ENCODE measurements at regions not wholly inside any gene's neighbourhood (a gene's known extent, or its start where the extent isn't known, plus 50 kb on each side); places are given as distances from the start of the nearest gene placed in this dataset.
"Not testable (repeated sequence)": the region's sequence is repeated elsewhere in the genome, so short reads cannot be mapped to it uniquely, and the experiment has no call there.

DNA sequence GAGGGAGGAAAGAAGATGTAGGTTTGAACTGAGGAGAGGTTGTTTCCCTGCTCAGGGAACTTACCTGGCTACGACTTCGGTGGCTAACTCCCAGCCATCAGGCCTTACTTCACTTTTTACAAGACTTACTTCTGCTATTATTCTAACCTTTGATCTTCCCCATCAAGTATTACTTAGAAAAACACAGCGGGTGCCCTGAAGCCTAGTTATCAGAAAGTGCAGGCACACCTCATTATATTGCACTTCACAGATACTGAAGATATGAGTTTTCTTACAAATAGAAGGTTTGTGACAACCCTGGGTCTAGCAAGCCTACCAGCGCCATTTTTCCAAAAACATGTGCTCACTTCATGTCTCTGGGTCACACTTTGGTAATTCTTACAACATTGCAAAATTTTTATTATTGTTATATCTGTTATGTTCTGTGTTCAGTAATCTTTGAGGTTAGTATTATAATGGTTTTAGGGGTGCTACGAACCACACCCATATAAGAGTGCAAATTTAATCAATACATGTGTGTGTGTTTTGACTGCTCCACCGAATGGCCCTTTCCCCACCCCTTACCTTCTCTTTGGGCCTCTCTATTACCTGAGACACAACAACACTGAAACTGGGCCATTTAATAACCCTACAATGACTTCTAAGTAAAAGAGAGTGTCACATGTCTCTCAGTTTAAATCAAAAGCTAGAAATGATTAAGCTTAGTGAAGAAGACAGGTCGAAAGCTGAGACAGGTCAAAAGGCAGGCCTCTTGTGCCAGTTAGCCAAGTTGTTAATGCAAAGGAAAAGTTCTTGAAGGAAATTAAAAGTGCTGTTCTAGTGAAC is 2102.7 kb upstream of the WWC1 start:
- DNase-seq (ENCODE audit: low spot score): no peak

DNA sequence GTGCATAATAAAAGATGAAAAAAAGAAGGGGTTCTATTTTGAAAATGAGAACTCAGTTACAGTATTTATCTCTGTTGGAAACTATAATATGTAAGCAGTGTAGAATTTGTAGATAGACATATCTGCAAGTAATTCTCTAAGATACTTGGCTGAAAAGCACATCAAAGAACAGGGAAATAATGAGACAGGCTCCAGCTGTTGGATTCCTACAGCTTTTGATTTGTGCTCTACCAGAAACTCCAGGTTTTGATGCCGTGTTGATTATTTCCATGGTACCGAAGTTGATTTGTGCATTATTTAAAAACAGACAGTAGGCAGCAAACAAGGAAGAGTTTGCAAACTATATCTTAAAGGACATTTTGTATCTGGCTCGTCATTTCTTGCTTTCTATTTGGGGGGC is 2098.7 kb upstream of the WWC1 start:
- no peak for DNase-seq (ENCODE audit: low spot score)

DNA sequence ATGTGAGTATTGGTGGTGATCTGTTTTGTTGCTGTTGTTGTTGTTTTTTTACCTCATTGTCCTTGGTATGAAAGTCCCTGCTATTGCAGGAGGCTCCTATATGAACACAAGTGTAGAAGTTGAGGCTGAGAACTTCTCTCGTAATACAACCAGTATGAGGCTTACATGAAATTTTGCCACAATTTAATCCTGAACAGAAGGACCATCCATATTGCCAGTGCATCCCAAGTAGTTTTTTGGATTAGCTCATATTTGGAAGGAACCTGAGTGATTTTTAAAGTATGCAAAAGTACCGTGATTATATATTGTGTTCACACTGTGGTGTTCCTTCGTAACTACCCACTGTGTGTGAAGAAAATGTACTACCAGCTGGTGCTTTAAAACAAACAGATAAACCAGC is 2095.5 kb upstream of the WWC1 start:
- no peak for DNase-seq (ENCODE audit: low spot score)

DNA sequence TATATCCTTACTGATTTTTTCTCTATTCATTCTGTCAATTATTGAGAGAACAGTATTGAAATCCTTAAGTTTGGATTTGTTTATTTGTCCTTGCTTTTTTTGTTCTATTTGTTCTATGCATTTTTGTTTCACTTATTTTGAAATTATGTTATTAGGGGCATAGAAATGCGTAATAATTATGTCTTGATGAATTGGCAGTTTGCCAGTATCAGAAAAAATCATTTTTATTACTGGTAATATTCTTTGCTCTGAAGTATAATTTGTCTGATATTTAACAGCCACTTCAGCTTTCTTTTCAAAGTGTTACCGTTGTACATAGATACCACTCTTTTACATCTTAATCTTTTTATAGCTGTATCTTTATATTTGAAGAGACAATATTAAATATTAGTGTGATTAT is 2090.9 kb upstream of the WWC1 start:
- no peak for DNase-seq (ENCODE audit: low spot score)

DNA sequence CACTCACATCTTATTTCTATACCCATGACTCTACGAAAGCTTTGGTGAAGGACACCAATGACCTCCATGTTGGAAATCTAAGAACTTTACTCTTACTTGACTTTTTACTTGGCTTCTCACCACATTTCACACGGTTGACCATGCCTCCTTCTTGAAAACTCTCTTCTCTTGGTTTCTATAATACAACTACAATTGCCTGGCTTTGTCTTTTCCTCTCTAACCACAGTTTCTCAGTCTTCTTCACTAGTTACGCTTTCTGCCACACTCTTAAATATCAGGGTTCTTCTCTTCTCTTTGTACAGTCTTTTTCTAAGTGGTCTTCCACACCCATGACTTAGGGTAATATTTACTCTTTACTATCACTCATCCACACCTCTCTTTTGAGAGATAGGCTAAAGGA is 2079.8 kb upstream of the WWC1 start:
- no peak for DNase-seq (ENCODE audit: low spot score)

DNA sequence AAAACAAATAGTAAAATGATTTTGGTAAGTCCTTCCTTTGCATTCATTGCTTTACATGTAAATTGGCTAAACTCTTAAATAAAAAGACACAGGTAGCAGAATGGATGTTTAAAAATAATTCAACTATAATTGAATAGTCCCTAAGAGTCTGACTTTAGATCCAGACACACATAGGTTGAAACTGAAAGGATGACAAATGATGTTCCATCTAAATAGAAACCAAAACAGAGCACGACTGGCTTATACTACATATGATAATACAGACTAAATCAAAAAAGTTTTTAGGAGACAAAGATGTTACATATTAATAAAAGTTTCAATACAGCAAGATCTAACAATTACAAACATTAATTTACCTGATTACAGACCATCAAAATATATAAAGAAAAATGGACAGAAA is 2055.1 kb upstream of the WWC1 start:
- DNase-seq (ENCODE audit: low spot score): no peak

DNA sequence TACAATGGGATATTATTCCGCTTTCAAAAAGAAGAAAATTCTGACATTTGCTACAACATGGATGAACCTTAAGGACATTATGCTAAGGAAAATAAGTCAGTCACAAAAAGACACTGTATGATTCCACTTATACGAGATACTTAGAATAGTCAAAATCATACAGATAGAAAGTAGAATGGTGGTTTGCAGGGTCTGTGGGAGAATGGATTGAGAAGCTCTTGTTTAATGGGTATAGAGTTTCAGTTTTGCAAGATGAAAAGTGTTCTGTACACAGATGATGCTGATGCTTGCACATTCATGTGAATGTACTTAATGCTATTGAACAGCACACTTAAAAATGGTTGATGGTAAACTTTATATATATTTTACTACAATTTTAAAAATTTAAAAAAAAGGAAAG is 2050.7 kb upstream of the WWC1 start:
- DNase-seq (ENCODE audit: low spot score): no peak

DNA sequence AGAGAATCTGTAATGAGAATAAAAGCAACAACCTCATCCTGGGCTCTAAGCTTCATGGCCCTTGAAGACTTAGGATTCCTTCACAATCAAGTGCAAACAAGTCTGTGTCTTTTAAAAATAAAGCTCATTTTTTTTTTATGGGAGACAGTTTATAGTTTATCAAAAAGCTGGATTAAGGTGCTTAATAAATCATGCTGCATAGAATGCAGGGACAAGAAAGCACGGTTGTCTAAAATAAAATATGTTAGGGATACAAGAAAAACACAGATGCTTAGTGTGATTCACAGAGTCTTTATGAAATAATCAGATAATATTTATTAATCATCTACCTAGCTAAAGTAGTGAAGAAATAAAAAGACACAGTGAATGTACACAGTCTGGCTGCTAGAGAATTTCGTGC is 2045.9 kb upstream of the WWC1 start:
- no peak for DNase-seq (ENCODE audit: low spot score)

DNA sequence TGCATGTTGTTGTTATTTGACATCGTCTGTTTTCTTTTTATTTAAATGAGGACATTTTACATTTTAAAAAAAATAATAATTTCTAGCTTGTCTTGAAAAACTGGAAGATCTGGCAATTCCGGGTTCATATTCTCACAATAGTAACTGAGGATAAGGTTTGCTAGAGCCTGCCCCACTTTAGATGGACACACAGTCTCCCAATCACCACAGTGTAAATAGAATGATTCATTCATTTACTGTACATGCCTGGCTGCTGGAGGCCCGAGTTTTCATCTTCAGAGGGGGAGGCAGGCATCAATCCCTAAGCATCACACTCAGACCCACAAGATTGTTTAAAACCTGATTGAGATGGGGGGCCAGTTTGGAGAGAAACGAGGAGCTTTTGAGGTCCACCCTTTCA is 2039.7 kb upstream of the WWC1 start:
- DNase-seq (ENCODE audit: low spot score): no peak

DNA sequence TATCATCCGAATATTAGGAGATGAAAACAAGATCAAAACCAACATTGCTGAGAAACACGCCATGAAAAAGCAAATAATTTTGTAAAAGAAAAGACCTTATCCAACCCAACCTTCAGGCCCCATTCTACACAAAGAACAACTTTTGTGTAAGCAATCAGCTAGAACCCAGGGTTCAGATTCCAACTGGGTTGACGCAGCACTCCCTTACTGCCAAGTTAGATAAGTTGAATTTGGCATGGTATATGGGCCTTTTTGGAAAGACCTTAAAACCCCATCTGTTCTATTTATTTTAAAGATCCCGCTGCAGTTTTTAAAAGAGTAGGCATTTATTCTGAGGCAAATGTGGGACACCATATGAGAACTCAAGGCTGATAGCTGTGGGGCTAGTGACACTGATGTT is 2033.8 kb upstream of the WWC1 start:
- DNase-seq (ENCODE audit: low spot score): no peak

DNA sequence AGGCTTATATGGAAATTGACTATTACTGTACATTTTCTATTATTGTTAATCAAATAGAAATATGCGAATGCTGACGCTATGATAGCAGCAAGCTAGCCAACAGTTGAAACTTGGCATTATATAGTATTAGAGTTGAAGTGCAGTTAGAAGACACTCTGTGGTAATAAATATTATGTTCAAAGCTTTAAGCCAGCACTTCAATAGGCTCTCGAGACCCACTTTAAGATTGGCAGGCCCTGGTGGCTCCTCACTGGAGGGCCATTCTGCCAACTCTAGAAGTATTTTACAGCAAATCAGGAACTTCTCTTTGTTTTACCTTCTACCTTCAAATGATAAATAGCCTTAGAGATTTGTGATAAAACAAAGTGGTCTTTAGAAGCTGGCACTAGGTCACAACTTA is 2029.0 kb upstream of the WWC1 start:
- DNase-seq (ENCODE audit: low spot score): no peak

DNA sequence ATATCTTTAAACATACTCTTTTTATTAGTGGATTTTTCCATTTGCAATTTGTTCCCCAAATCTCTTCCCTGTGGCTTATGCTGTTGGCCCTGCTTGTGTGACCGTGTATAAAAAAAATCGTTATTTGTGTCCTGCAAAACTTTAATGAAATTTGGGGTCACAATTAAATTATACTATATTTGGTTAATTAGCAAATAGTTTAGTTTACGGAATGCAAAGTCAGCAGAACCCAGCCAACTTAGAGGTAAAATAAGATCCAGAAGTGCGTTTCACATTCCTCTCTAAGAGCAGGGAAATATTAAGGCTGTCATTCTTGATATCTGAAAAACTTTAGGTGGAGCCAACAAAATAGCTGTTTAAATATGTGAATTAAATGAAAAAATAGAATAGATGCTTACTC is 2023.5 kb upstream of the WWC1 start:
- no peak for DNase-seq (ENCODE audit: low spot score)

DNA sequence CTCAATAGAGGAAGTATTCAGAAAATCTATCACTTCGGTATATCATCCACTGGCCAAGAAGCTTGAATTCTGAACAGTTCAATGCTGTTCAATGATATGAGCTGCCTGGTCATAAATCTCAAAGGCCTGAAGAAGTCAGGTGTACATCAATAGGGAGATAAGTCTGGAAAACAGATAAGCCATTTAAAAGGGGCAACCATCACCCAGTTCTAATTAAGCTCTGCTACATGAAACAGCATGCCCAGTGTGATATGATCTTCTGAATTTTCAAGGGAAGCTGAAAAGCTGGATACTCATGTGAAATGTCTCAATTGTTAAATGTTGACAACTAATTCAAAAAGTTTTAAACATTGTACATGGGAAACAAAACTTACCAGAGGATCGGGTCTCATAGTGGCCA is 2020.7 kb upstream of the WWC1 start:
- DNase-seq (ENCODE audit: low spot score): no peak

DNA sequence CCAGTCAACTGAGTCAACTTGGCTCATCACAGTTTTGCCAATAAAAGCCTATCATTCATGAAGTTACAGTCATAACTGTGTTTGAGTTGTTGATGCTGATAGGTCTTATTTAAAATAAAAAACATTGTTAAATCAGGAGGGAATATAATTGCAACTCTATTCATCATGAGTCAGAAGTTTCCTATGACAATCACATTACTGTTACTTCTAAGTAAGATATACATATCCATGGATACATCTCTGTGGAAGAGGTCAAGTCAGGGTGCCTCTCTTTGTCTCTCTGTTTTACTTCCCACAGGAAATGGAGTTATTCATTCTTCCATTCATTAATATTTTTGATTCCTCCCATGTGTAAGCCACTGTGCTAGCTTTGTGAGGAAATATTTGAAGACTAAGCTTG is 2015.4 kb upstream of the WWC1 start:
- no peak for DNase-seq (ENCODE audit: low spot score)

DNA sequence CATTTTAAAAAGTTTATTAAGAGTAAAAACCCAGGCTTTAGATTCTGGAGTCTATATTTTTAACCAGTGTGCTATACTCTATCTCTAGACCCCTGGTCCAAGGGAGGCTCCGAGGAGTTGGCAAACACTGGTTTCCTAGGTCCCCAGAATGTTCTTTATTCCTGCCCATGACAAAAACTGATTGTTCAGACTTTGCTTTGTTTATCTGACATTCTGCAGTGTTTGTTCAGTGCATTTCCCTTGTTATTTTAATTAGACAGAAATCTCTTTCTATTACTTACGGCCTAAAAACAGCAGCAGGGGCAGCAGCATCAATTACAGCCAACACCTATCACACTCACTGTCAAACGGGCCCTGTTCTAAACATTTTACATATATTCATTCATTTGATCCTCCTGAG is 2011.6 kb upstream of the WWC1 start:
- DNase-seq (ENCODE audit: low spot score): no peak

DNA sequence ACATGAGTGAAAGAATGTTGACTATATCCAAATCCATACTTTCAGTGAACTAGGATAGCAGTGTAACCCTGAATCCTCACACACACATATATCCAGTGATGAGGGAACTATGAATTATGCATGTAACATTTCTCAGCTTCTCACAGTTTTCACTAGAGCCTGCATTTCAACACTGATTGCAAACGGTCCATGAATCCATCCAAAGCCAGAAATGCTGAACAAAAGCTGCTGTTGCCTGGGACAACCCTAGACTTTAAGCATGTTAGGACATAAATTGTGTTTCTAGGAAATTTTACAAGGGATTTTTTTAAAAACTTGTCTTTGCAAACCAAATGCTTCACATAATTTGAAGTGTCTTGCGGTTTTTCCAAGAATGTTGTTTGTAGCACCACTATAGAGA is 2010.0 kb upstream of the WWC1 start:
- DNase-seq (ENCODE audit: low spot score): no peak

DNA sequence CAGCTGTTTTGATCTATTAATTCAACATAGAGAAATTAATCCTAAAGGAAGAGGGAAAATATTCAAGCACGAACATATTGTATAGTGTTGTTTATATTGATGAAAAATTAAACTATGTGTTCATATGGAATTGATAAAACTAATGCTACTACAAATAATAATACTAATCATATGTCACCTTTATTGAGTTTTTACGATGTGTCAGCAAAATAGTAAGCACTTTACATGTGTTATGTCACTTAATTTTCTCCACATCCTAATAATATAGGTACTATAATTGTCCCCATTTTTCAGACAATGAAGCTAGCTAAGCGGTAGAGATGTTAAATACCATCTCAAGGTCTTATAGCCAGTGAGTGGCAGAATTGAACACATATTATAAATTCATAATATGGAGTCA is 2008.5 kb upstream of the WWC1 start:
- DNase-seq (ENCODE audit: low spot score): no peak

DNA sequence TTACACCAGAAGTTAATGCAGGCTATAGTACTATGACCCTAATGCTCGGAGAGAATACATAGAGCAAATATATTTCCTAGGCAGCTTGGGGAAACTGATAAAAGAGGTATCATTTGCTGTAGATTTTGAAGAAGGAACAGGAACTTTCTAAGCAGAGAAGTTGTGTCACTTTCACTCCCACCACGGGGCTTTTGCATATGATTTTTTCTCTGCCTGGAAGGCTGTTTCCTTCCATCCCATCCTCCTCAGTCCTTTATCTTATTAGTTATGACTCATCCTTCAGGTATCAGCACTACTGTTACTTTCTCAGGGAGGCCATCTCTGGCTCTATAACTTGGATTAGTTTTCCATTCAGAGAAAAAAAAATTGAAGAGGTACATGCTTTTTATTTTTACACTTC is 2006.1 kb upstream of the WWC1 start:
- no peak for DNase-seq (ENCODE audit: low spot score)

DNA sequence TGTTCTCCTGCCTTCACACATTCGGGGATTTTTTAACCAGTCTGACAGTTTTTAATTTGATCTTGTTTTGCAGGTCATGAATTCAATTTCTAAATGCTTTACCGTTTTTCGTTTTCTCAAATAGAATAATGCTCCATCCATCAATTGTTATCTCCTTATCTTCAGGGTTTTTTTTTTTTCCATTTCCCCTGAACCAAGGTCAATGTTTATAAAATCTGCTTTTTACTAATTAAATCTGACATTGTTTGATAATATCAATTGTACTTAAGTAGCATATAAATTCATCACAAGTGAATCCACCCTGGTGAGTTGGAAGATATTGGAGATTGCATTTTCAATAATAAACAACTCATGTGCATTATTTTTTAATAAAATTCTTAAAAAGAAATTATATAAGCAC is 2004.6 kb upstream of the WWC1 start:
- DNase-seq (ENCODE audit: low spot score): no peak

DNA sequence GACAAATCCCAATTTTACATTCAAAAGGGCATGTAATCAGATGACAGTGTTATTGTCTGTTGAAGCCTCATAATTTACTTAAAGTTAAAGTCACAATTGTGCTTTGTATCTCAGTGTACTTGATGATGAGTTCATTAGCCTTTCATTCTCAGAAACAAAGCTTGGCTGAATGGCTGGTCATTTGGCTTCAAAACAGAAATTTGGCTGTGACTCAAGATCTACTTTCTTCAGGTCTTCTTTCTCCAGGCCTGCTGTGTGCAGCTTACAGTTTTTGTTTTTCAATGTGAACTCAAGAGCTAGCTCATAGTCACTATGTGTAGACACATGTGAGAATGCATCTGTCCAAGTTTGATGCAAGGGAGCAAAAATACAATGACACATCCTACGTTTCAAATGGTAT is 2003.6 kb upstream of the WWC1 start:
- no peak for DNase-seq (ENCODE audit: low spot score)

DNA sequence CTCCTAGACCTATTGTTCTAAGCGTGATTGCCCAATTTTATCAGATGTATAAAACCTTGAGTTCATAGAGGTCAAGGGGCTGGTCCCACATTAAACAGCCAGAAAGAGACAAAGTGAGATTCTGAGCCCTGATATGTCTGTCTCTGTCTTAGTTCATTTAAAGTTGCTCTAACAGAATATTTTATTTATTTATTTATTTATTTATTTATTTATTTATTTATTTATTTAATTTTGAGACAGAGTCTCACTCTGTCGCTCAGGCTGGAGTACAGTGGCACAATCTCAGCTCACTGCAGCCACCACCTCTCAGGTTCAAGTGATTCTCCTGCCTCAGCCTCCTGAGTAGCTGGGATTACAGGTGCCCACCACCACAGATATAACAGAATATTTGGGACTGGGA is 1999.6 kb upstream of the WWC1 start:
- not testable (repeated sequence) for DNase-seq (ENCODE audit: low spot score)

DNA sequence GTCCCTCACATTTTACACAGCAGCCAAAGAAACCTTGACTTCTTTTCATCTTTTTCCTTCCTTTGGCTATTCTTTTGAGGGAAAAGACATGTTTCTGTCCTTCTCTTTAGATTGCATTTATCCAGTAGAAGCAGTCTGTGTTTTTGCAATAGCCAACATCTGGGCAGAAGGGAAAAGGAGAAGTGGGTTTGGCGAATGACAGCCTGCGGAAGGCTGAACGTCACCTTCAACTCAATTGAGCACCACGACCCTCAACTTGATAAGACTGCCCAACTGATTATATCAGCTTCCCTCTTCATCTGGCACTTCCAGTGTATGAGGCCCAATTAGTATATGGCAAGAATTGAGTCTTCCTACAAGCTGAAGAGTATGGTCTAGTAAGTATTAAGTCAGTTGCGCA is 1997.6 kb upstream of the WWC1 start:
- no peak for DNase-seq (ENCODE audit: low spot score)

DNA sequence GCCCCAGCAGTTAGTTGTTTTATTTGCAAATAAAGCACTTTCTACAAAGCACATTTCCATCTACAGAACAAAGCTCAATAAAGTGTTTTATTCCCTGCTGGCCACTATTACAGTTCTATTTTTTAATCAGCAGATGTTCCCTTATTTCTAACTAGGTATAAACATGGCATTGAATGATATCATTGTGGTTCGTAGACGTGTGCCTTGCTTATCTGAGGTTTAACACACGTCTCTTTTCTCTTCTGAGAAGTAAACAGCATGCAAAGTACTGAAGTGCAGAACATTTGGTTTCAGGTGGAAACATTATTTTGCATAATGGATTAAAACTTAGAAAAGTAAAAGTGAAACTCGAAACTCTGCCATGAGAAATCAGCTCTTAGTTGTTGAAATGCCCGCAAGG is 1989.3 kb upstream of the WWC1 start:
- no peak for DNase-seq (ENCODE audit: low spot score)

DNA sequence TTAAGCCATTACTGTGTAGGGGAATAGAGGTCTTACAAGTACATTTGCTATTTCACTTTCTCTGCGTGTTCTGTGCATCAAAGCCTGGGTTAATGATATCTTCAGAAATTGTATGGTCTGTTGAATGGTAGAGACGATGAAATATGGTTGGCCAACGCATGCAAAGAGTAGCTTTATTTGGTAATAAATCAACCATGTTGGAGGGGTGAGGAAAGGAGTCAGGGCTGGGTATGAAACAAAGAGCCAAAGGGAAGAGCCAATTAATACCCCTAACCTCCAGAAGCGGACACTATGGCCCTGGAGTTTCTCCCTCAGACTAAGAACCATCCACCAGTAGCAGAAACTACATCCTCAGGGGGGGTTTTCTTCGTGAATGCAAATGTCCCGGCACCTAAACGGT is 1974.0 kb upstream of the WWC1 start:
- no peak for DNase-seq (ENCODE audit: low spot score)

Measured in NAMALWA (cell line).